ENCODE measurements at regions not wholly inside any gene's neighbourhood (a gene's known extent, or its start where the extent isn't known, plus 50 kb on each side); places are given as distances from the start of the nearest gene placed in this dataset.

DNA sequence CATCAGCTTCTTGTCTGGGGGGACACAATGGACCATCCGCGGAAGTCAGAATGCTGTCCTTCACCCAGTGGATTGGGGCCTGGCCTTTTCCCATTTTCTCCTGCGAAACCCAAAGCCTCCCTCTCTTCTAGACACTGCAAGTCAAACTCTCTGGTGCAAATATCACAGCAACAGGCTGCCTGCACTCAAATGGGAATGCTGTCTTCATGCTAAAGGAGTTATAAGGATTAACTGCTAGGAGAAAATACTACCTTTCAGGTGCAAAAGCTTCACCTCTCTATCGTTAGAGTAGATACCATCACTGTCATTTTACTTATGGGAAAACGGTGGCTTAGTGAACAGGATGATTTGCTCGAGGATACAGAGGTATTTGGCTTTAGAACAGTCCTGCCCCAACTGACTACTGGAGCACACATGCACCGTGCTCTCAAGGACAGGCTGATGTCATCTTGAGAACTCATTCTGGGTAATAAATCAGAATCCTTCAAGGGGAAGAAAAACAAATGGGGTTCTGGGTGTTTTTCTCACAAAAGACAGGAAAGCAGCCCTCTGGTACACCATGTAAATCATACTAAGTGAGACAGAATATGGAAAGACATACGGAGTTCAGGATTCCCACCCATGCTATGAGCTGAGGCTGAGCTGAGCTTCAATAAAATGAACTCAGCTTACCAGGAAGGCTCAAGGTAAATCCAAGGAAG, 100.9 kb downstream of the SAMD9 start:
- peaks cover 0 to 6% (median 4%) of the 10 kb centered on the region in 3 donors for H3K4me1 ChIP-seq
- H3K27ac ChIP-seq: peak overlapping the region in 1 of 4 donors; percentile 2
- TF ChIP-seq EP300 (IDR thresholded peaks at IDR 0.05) (no peak), POLR2A (IDR thresholded peaks at IDR 0.05) (no peak), POLR2AphosphoS5 (IDR thresholded peaks at IDR 0.05) (no peak)
- TF ChIP-seq, protein P1, sequence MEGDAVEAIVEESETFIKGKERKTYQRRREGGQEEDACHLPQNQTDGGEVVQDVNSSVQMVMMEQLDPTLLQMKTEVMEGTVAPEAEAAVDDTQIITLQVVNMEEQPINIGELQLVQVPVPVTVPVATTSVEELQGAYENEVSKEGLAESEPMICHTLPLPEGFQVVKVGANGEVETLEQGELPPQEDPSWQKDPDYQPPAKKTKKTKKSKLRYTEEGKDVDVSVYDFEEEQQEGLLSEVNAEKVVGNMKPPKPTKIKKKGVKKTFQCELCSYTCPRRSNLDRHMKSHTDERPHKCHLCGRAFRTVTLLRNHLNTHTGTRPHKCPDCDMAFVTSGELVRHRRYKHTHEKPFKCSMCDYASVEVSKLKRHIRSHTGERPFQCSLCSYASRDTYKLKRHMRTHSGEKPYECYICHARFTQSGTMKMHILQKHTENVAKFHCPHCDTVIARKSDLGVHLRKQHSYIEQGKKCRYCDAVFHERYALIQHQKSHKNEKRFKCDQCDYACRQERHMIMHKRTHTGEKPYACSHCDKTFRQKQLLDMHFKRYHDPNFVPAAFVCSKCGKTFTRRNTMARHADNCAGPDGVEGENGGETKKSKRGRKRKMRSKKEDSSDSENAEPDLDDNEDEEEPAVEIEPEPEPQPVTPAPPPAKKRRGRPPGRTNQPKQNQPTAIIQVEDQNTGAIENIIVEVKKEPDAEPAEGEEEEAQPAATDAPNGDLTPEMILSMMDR (IDR thresholded peaks at IDR 0.05): no peak
- no peaks in the 10 kb centered on the region for H3K36me3 ChIP-seq
- no peaks in the 10 kb centered on the region for H3K9me3 ChIP-seq
- no peak overlapping the region for H3K4me3 ChIP-seq
- ATAC-seq: no peak
- WGBS, 2 donors (ENCODE audit: low coverage in 1 of 2): 55 to 73% methylated on average over 5 to 8 of the region's 8 CpGs
- H3K27me3 ChIP-seq: no peaks in the 10 kb centered on the region

DNA sequence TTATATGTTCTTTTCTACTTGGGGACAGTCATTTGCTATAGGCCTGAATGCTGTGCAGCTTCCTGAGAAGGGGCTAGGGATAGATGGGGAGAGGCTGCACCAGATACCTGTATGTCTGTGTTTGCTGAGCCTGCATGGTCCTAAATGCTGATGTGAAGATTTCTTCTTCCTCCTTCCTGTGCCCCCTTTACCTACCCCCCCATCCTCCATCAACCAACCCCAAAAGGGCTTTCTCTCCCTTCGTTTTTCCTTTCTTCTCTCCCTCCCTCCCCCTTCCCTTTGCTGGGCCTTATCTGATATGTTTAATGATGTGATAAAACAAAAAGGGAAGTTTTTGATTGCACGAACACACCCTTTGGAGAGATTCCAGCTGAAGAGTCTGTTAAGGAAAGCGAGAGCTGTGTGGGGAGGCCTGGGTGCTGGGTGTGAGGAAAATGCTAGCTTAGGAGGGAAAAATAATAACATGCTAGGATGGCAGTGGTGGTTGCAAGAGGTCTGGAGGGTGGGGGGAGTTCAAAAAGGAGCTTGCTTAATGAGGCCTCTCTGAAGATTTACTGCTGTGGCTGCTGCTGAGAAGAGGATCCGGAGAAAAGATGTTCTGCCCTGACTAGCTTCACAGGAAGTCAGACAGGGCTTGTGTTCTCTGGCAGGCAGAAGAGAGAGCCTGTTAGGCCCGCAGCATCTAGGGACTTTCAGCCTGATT, 101.8 kb downstream of the SAMD9 start:
- Histone ChIP-seq H3K4me3 (no peak overlapping the region), H3K36me3 (no peaks in the 10 kb centered on the region), H3K9me3 (no peaks in the 10 kb centered on the region), H3K27me3 (no peaks in the 10 kb centered on the region), H3K27ac (peak overlapping the region in 1 of 4 donors; percentile 2), H3K4me1 (peaks cover 0 to 6% (median 4%) of the 10 kb centered on the region in 3 donors)
- 24 to 30% methylated on average over 3 to 5 of the region's 5 CpGs for WGBS, 2 donors (ENCODE audit: low coverage in 1 of 2)
- TF ChIP-seq POLR2A (IDR thresholded peaks at IDR 0.05): no peak
- TF ChIP-seq, protein P1 (IDR thresholded peaks at IDR 0.05): no peak
- TF ChIP-seq EP300 (IDR thresholded peaks at IDR 0.05): no peak
- no peak for TF ChIP-seq POLR2AphosphoS5 (IDR thresholded peaks at IDR 0.05)
- ATAC-seq: no peak

DNA sequence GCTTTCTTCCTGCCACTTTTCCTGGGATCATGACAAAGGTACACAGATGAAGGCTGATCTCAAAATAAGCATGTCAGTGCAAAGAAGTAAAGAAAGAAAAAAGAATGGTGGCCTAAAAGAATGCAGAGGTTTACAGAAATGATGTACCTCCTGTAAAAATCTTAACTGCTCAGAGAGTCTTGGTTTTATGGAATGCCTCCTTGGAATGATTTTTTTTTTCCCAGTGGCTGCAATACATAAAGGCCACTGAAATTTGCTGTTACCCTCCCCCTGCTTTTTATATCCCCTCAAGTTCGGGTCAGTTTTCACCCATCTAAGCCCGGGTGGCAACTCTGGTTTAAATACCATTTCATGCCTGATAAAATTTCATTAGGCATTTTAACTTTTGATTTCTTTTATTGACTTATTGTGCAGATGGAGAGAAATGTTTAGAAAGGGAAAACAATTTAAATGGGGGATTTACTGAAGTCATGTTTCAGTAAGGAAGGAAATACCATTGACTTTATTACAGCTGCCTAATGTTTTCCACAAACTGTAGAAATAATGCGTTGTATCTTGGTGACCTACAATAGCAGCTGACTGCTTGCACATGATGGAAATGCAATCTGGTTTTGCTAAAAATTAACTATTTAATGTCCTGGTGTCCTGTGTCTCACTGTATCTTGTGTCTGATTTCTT, 102.5 kb downstream of the SAMD9 start:
- TF ChIP-seq POLR2AphosphoS5 (IDR thresholded peaks at IDR 0.05) (no peak), POLR2A (IDR thresholded peaks at IDR 0.05) (no peak), EP300 (IDR thresholded peaks at IDR 0.05) (no peak)
- TF ChIP-seq, protein P1 (IDR thresholded peaks at IDR 0.05): no peak
- ATAC-seq: no peak
- Histone ChIP-seq H3K36me3 (no peaks in the 10 kb centered on the region), H3K27ac (no peak overlapping the region), H3K4me3 (no peak overlapping the region), H3K27me3 (no peaks in the 10 kb centered on the region), H3K9me3 (no peaks in the 10 kb centered on the region), H3K4me1 (peaks cover 0 to 6% (median 4%) of the 10 kb centered on the region in 3 donors)
- 48 to 55% methylated on average over 3 of the region's 3 CpGs for WGBS, 2 donors (ENCODE audit: low coverage in 1 of 2)

DNA sequence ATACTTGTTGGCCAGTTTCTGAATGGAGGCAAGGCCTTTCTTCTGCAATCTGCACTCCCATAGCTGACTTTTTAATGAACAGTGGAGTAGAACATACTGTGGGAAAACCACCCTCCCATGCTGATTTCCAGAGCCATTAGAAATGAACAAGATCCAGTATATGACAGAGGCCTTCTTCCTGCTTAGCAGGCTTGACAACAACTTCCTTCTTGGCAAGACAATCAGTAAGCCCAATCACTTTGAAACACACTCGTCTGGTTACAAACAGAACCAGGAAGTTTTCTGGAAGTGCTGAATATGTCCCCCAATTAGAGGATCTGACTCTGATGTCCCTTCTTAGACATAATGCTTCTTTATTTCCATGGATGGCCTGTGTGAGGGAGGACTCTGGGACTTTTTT, 103.4 kb downstream of the SAMD9 start:
- WGBS, 2 donors (ENCODE audit: low coverage in 1 of 2): 63 to 86% methylated on average over 1 of the region's 1 CpG
- no peaks in the 10 kb centered on the region for H3K9me3 ChIP-seq
- no peaks in the 10 kb centered on the region for H3K36me3 ChIP-seq
- H3K4me1 ChIP-seq: peaks cover 0 to 6% (median 4%) of the 10 kb centered on the region in 3 donors
- peak overlapping the region in 1 of 4 donors; percentile 7 for H3K27ac ChIP-seq
- H3K27me3 ChIP-seq: no peaks in the 10 kb centered on the region
- TF ChIP-seq POLR2AphosphoS5 (IDR thresholded peaks at IDR 0.05): no peak
- TF ChIP-seq, protein P1 (IDR thresholded peaks at IDR 0.05): no peak
- no peak for TF ChIP-seq EP300 (IDR thresholded peaks at IDR 0.05)
- TF ChIP-seq POLR2A (IDR thresholded peaks at IDR 0.05): no peak
- no peak for ATAC-seq
- H3K4me3 ChIP-seq: no peak overlapping the region
